Hepatocyte (in vitro differentiated cells): ENCODE measurements at regions not wholly inside any gene's neighbourhood (a gene's known extent, or its start where the extent isn't known, plus 50 kb on each side); places are given as distances from the start of the nearest gene placed in this dataset. TPM values are rescaled to one million over a fixed set of nuclear protein-coding genes. Genes with fewer than 3 reads are reported as not detected.

ENCODE experiments used
- DNase-seq: peaks from one replicate; pipeline ENCODE4 v3.0.0-alpha.2; 2016; ENCODE audit warnings: low spot score
- H2AFZ ChIP-seq: fragments of 200-600 bp; sonication (generic); 2 replicates; pipeline ENCODE4 v1.6.0; 2016; ENCODE audit warnings: antibody characterized with exemption, mild to moderate bottlenecking
- H3K27ac ChIP-seq: fragments of 200-600 bp; sonication (generic); 2 replicates; pipeline ENCODE4 v1.5.1; 2016; ENCODE audit warnings: mild to moderate bottlenecking
- H3K27me3 ChIP-seq: fragments of 200-600 bp; sonication (generic); 2 replicates; pipeline ENCODE4 v1.6.1; 2016
- H3K36me3 ChIP-seq: fragments of 200-600 bp; sonication (generic); replicated peaks from 2 replicates; pipeline ENCODE4 v1.5.1; 2016; ENCODE audit warnings: low read depth; ENCODE audit not compliant: insufficient read depth
- H3K4me1 ChIP-seq: fragments of 200-600 bp; sonication (generic); 2 replicates; pipeline ENCODE4 v1.5.1; 2016; ENCODE audit warnings: mild to moderate bottlenecking, moderate library complexity; ENCODE audit not compliant: insufficient read depth
- H3K4me2 ChIP-seq: fragments of 200-600 bp; sonication (generic); 2 replicates; pipeline ENCODE4 v1.6.0; 2016
- H3K4me3 ChIP-seq: fragments of 200-600 bp; sonication (generic); 2 replicates; pipeline ENCODE4 v1.5.1; 2016; ENCODE audit warnings: mild to moderate bottlenecking
- H3K79me2 ChIP-seq: fragments of 200-600 bp; sonication (generic); 2 replicates; pipeline ENCODE4 v1.6.0; 2017; ENCODE audit warnings: mild to moderate bottlenecking
- H3K9me2 ChIP-seq: fragments of 200-600 bp; sonication (generic); replicated peaks from 2 replicates; pipeline ENCODE4 v1.6.0; 2017; ENCODE audit warnings: mild to moderate bottlenecking; ENCODE audit not compliant: insufficient read depth
- H3K9me3 ChIP-seq: fragments of 200-600 bp; sonication (generic); 2 replicates; pipeline ENCODE4 v1.5.1; 2016; ENCODE audit warnings: low read depth, mild to moderate bottlenecking
- H4K20me1 ChIP-seq: fragments of 200-600 bp; sonication (generic); 2 replicates; pipeline ENCODE4 v1.6.0; 2016; ENCODE audit warnings: mild to moderate bottlenecking; ENCODE audit not compliant: insufficient read depth, poor library complexity, severe bottlenecking
- CTCF ChIP-seq: fragments of 200-600 bp; sonication (generic); IDR thresholded peaks from 2 replicates; pipeline ENCODE4 v1.5.1; 2016; ENCODE audit warnings: antibody characterized with exemption, mild to moderate bottlenecking; ENCODE audit not compliant: poor library complexity
- EZH2 ChIP-seq: fragments of 200-600 bp; sonication (generic); IDR thresholded peaks from 2 replicates; pipeline ENCODE4 v1.6.1; 2016; ENCODE audit warnings: antibody characterized with exemption, mild to moderate bottlenecking, borderline replicate concordance
- EZH2phosphoT487 ChIP-seq: fragments of 200-600 bp; sonication (generic); IDR thresholded peaks from one replicate; pipeline ENCODE4 v1.6.1; 2018; ENCODE audit warnings: antibody characterized with exemption, mild to moderate bottlenecking, low read depth, moderate library complexity; ENCODE audit not compliant: unreplicated experiment, severe bottlenecking
- WGBS: methylation state at CpG from one replicate; pipeline ENCODE4 v1.1.6; 2016; ENCODE audit warnings: low lambda C conversion rate; ENCODE audit errors: missing lambda C conversion rate; 5-methylcytosine and 5-hydroxymethylcytosine counted together
- small RNA-seq: library from RNA; depleted of rRNA; stranded (forward); fragments of <200 nt; gene quantifications from one replicate; pipeline ENCODE3, GENCODE V24; 2014

GRCh38 chr12:108076556-108076955 lies 52.5 kb upstream of the WSCD2 start:
- Histone ChIP-seq H3K36me3 (no peaks in the 10 kb centered on the region), H3K4me2 (no peak overlapping the region), H3K4me1 (no peaks in the 10 kb centered on the region), H2AFZ (no peak overlapping the region), H3K27me3 (peaks cover 4% of the 10 kb centered on the region), H4K20me1 (no peaks in the 10 kb centered on the region), H3K79me2 (no peaks in the 10 kb centered on the region), H3K27ac (no peak overlapping the region), H3K9me2 (no peaks in the 10 kb centered on the region), H3K9me3 (no peaks in the 10 kb centered on the region), H3K4me3 (no peak overlapping the region)
- no peak for DNase-seq
- 81% methylated on average over 5 of the region's 5 CpGs for whole genome bisulfite sequencing
- no peak for TF ChIP-seq EZH2phosphoT487
- TF ChIP-seq EZH2 = no peak
- no peak for TF ChIP-seq CTCF

GRCh38 chr12:108078428-108078827 lies 50.7 kb upstream of the WSCD2 start:
- Histone ChIP-seq H2AFZ (no peak overlapping the region), H3K36me3 (no peaks in the 10 kb centered on the region), H3K4me2 (no peak overlapping the region), H3K9me2 (no peaks in the 10 kb centered on the region), H3K27me3 (peaks cover 4% of the 10 kb centered on the region), H3K9me3 (no peaks in the 10 kb centered on the region), H3K4me1 (no peaks in the 10 kb centered on the region), H3K4me3 (no peak overlapping the region), H3K79me2 (no peaks in the 10 kb centered on the region), H3K27ac (no peak overlapping the region), H4K20me1 (no peaks in the 10 kb centered on the region)
- TF ChIP-seq CTCF (no peak), EZH2 (no peak), EZH2phosphoT487 (no peak)
- no peak for DNase-seq
- WGBS = 76% methylated on average over 3 of the region's 3 CpGs

Small RNAs in the stretch of these regions (small RNA-seq; reads per million reads assigned to genes)
- gene AC126177.5 = not detected
